HEK293T (cell line): ENCODE measurements at regions not wholly inside any gene's neighbourhood (a gene's known extent, or its start where the extent isn't known, plus 50 kb on each side); places are given as distances from the start of the nearest gene placed in this dataset.
"Not testable (repeated sequence)": the region's sequence is repeated elsewhere in the genome, so short reads cannot be mapped to it uniquely, and the experiment has no call there.

Experiments used
- ARNT ChIP-seq: fragments of 450-650 bp; IDR thresholded peaks from 2 replicates; pipeline ENCODE4 v1.6.1; 2017; ENCODE audit warnings: mild to moderate bottlenecking
- BHLHE40 ChIP-seq: fragments of 450-650 bp; IDR thresholded peaks from 2 replicates; pipeline ENCODE4 v1.6.1; 2016; ENCODE audit warnings: mild to moderate bottlenecking, moderate library complexity, borderline replicate concordance
- FOXK2 ChIP-seq: fragments of 450-650 bp; IDR thresholded peaks from 2 replicates; pipeline ENCODE4 v1.6.1; 2016; ENCODE audit warnings: mild to moderate bottlenecking
- FOXM1 ChIP-seq: fragments of 450-650 bp; IDR thresholded peaks from 2 replicates; pipeline ENCODE4 v1.6.1; 2017; ENCODE audit warnings: mild to moderate bottlenecking, borderline replicate concordance
- LEF1 ChIP-seq: fragments of 450-650 bp; IDR thresholded peaks from 2 replicates; pipeline ENCODE4 v1.6.1; 2017; ENCODE audit warnings: mild to moderate bottlenecking, borderline replicate concordance
- NFRKB ChIP-seq: fragments of 450-650 bp; IDR thresholded peaks from 2 replicates; pipeline ENCODE4 v1.6.1; 2016; ENCODE audit warnings: mild to moderate bottlenecking, moderate library complexity
- SP1 ChIP-seq: fragments of 450-650 bp; IDR thresholded peaks from 2 replicates; pipeline ENCODE4 v1.6.1; 2017
- SUZ12 ChIP-seq: fragments of 450-650 bp; IDR thresholded peaks from 2 replicates; pipeline ENCODE4 v1.6.1; 2016; ENCODE audit warnings: mild to moderate bottlenecking
- TARDBP ChIP-seq: fragments of 450-650 bp; IDR thresholded peaks from 2 replicates; pipeline ENCODE4 v1.6.1; 2016
- ZNF384 ChIP-seq: fragments of 450-650 bp; IDR thresholded peaks from 2 replicates; pipeline ENCODE4 v1.6.1; 2016
- TF ChIP-seq, protein P1 (sequence below): fragments of 450-650 bp; IDR thresholded peaks from 2 replicates; pipeline ENCODE4 v1.6.1; 2016

- TF ChIP-seq NFRKB, FOXK2, SUZ12, LEF1, ZNF384, ARNT, TARDBP, BHLHE40, SP1, FOXM1: not testable (repeated sequence)
- TF ChIP-seq, protein P1, sequence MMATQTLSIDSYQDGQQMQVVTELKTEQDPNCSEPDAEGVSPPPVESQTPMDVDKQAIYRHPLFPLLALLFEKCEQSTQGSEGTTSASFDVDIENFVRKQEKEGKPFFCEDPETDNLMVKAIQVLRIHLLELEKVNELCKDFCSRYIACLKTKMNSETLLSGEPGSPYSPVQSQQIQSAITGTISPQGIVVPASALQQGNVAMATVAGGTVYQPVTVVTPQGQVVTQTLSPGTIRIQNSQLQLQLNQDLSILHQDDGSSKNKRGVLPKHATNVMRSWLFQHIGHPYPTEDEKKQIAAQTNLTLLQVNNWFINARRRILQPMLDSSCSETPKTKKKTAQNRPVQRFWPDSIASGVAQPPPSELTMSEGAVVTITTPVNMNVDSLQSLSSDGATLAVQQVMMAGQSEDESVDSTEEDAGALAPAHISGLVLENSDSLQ, result not testable (repeated sequence)
These were observed 303.5 kb upstream of the BRINP1 start for GRCh38 chr9:119672763-119673162.
